CD4-positive, alpha-beta memory T cell (primary cell): ENCODE measurements at regions not wholly inside any gene's neighbourhood (a gene's known extent, or its start where the extent isn't known, plus 50 kb on each side); places are given as distances from the start of the nearest gene placed in this dataset.

Experiments used
- CTCF ChIA-PET: fragments of 350-600 bp; sonication (Branson Sonifier 250); formaldehyde crosslinking; loops from one replicate; lab custom pipeline; 2021; ENCODE audit warnings: inconsistent platforms; ENCODE audit not compliant: partially characterized antibody; lab: Charles Lee
- POLR2A ChIA-PET: fragments of 350-600 bp; sonication (Branson Sonifier 250); formaldehyde crosslinking; loops from one replicate; lab custom pipeline; 2021; ENCODE audit not compliant: partially characterized antibody; lab: Charles Lee
- DNase-seq, 5 donors: peaks; one replicate each; pipeline versions ENCODE4 v3.0.0 to v3.0.0-alpha.2; 2020 to 2022; ENCODE audit warnings: mixed read lengths in 1 of 5
- H3K27ac ChIP-seq: one replicate; pipeline ENCODE4 v1.7.0; 2013; ENCODE audit warnings: low read depth, low read length
- H3K27me3 ChIP-seq: 2 replicates; pipeline ENCODE4 v1.7.0; 2013; ENCODE audit warnings: mild to moderate bottlenecking, low read length, moderate library complexity; ENCODE audit not compliant: insufficient read depth
- H3K36me3 ChIP-seq: 2 replicates; pipeline ENCODE4 v1.7.0; 2013; ENCODE audit warnings: mild to moderate bottlenecking, low read length, moderate library complexity; ENCODE audit not compliant: insufficient read depth
- H3K4me1 ChIP-seq: 2 replicates; pipeline ENCODE4 v1.7.0; 2013; ENCODE audit warnings: mild to moderate bottlenecking, low read length, moderate library complexity; ENCODE audit not compliant: insufficient read depth
- H3K4me3 ChIP-seq, 2 donors: one replicate each; pipeline ENCODE4 v1.7.0; 2013; ENCODE audit warnings: low read length in 2 of 2, mild to moderate bottlenecking in 1 of 2
- H3K9me3 ChIP-seq, 2 donors: one replicate each; pipeline ENCODE4 v1.7.0; 2013; ENCODE audit warnings: low read length in 2 of 2, control low read depth in 1 of 2; ENCODE audit not compliant: control insufficient read depth in 1 of 2
- H3K27ac Mint-ChIP-seq, 7 donors: one replicate each; pipeline ENCODE4 v1.8.0; 2020 to 2021; ENCODE audit warnings: mixed read lengths in 7 of 7, mild to moderate bottlenecking in 6 of 7, inconsistent platforms in 3 of 7, moderate library complexity in 3 of 7
- H3K27me3 Mint-ChIP-seq, 2 donors: one replicate each; pipeline ENCODE4 v1.8.0; 2020 to 2021; ENCODE audit warnings: mixed read lengths in 2 of 2
- H3K36me3 Mint-ChIP-seq, 2 donors: one replicate each; pipeline ENCODE4 v1.8.0; 2020 to 2021; ENCODE audit warnings: mixed read lengths in 2 of 2, inconsistent platforms in 1 of 2, mild to moderate bottlenecking in 1 of 2
- H3K4me1 Mint-ChIP-seq, 4 donors: one replicate each; pipeline ENCODE4 v1.8.0; 2020 to 2021; ENCODE audit warnings: mixed read lengths in 4 of 4, mild to moderate bottlenecking in 1 of 4
- H3K4me3 Mint-ChIP-seq, 8 donors: one replicate each; pipeline ENCODE4 v1.8.0; 2020 to 2021; ENCODE audit warnings: mixed read lengths in 8 of 8, mild to moderate bottlenecking in 7 of 8, moderate library complexity in 6 of 8, inconsistent platforms in 3 of 8
- H3K9me3 Mint-ChIP-seq, 8 donors: one replicate each; pipeline ENCODE4 v1.8.0; 2020 to 2021; ENCODE audit warnings: mixed read lengths in 8 of 8, mild to moderate bottlenecking in 5 of 8, inconsistent platforms in 3 of 8, moderate library complexity in 1 of 8
- intact Hi-C: fragments of 100-400 bp; cut with micrococcal nuclease; formaldehyde crosslinking; loops from one replicate; pipeline ENCODE4 v1.15.1; 2023

DNA sequence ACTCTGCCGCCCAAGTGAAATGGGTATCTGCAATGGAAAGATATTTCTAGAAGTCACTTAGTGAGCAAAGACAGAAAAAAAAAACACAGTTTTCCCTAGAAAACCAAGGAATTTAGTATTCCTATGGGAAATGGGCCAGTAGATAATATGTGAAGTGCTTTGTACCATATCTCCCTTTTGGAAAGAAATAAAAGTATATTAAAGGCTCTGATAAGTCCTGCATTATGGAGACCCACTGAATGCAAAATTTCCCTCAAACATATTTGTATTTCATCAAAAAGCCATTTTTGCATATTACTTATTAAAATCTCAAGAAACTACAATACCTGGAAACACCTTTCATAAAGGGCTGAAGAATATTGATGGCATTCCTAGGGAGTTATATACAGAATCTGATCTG is 51.6 kb upstream of the DYNLRB2 start:
- POLR2A ChIA-PET, result no interaction called here
- peaks cover 0 to 3% (median 0%) of the 10 kb centered on the region in 8 donors for H3K9me3 Mint-ChIP-seq
- CTCF ChIA-PET, result no interaction called here
- H3K27ac ChIP-seq, result no peak overlapping the region
- intact Hi-C loops, result no loop called here
- H3K4me3 ChIP-seq, result no peak overlapping the region
- no peaks in the 10 kb centered on the region for H3K4me1 ChIP-seq
- H3K4me3 Mint-ChIP-seq, result no peak overlapping the region
- no peaks in the 10 kb centered on the region for H3K4me1 Mint-ChIP-seq
- no peaks in the 10 kb centered on the region for H3K36me3 Mint-ChIP-seq
- H3K27me3 ChIP-seq, result no peaks in the 10 kb centered on the region
- no peaks in the 10 kb centered on the region for H3K36me3 ChIP-seq
- H3K9me3 ChIP-seq, result no peaks in the 10 kb centered on the region
- peaks cover 15 to 17% of the 10 kb centered on the region in 2 donors for H3K27me3 Mint-ChIP-seq
- H3K27ac Mint-ChIP-seq, result no peak overlapping the region
- no peak for DNase-seq

DNA sequence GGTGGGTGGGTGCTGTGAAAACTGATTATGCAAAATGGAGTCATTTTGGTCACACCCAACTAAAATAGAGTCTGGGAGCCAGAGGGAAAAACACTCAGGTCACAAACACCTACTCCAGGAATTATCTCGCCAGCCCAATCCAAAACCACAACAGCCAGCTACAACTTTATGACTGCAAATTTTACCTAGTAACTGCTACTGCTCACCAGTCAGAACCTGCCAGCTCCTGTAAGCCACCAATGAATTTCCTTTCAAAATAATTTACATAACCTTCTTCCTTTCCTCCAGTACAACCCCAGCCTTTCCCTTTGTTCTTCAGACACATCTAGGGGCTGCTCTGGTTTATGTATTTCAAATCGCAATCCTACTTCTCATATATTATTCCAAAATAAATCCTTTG is 52.6 kb upstream of the DYNLRB2 start:
- Mint-ChIP-seq H3K9me3 (peaks cover 0 to 3% (median 0%) of the 10 kb centered on the region in 8 donors), H3K4me1 (no peaks in the 10 kb centered on the region), H3K27ac (no peak overlapping the region), H3K36me3 (no peaks in the 10 kb centered on the region), H3K27me3 (peaks cover 15 to 19% of the 10 kb centered on the region in 2 donors), H3K4me3 (no peak overlapping the region)
- POLR2A ChIA-PET, result no interaction called here
- no peak for DNase-seq
- Histone ChIP-seq H3K27me3 (no peaks in the 10 kb centered on the region), H3K4me1 (no peaks in the 10 kb centered on the region), H3K9me3 (no peaks in the 10 kb centered on the region), H3K4me3 (no peak overlapping the region), H3K27ac (no peak overlapping the region), H3K36me3 (no peaks in the 10 kb centered on the region)
- CTCF ChIA-PET, result no interaction called here
- intact Hi-C loops, result no loop called here

DNA sequence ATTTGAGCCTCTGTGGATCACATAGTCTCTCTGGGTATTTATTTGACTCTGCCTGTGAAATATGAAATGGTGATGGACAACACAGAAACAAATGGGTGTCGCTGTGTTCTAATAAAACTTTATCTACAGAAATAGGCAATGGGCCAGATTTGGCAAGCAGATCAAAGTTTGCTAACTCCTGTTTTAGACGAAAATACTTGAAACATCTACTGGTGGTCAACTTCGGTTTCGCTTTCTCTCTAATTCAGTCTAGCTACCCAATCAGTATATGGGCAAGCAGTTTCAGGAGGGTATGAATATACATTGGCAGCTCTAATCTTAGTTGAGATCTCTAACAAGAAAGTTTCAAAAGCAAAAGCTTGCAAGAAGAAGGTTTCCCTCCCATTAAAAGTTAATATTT is 60.1 kb upstream of the DYNLRB2 start:
- Histone ChIP-seq H3K4me3 (no peak overlapping the region), H3K4me1 (no peaks in the 10 kb centered on the region), H3K9me3 (no peaks in the 10 kb centered on the region), H3K36me3 (no peaks in the 10 kb centered on the region), H3K27ac (no peak overlapping the region), H3K27me3 (no peaks in the 10 kb centered on the region)
- no peaks in the 10 kb centered on the region for H3K9me3 Mint-ChIP-seq
- ChIA-PET POLR2A (no interaction called here), CTCF (interaction anchor here (1.8 kb wide), 1 partner anchor 14 kb away, joined by 6 read pairs; no protein-coding TSS in a partner anchor)
- no peak for DNase-seq
- intact Hi-C loops, result no loop called here
- H3K36me3 Mint-ChIP-seq, result no peaks in the 10 kb centered on the region
- peaks cover 6 to 16% of the 10 kb centered on the region in 2 donors for H3K27me3 Mint-ChIP-seq
- H3K4me1 Mint-ChIP-seq, result peaks cover 0 to 3% (median under 1%) of the 10 kb centered on the region in 4 donors
- no peak overlapping the region for H3K27ac Mint-ChIP-seq
- H3K4me3 Mint-ChIP-seq, result no peak overlapping the region

DNA sequence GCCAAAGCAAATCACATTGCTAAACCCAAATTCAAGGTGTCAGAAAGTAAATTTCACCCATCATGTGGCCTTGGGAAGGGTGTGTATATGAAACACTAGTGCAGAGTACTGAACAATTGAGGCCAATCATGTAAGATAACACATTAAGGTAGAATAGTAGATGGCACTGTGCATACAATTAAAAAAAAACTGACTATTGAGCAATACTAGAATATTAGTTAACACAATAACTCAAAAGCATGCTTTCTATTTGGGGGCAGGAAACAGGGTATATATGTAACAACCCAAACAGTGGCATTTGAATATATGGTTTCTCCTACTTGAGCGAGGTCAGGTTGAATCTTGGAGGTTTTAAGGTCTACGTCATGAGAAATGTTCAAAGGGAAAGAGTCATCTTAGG is 63.0 kb upstream of the DYNLRB2 start:
- no peak overlapping the region for H3K27ac Mint-ChIP-seq

DNA sequence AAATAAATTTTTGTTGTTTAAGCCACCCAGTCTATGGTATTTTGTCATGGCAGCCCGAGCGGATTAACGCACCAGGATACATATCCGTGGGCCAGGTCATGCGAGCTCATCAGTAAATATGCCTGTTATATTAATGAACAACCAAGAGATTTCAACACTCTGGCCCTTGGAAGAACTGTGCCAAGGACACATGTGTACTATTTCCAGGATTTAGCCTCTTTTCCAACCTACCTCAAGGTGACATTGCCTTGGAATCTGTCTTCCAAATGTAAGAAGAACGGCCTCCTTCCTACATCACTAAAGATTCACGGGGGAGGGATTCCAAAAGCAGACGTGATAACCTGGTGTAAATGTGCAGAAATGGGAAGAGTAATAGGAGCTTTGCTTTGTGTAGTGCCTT is 72.8 kb upstream of the DYNLRB2 start:
- no peak overlapping the region for H3K27ac Mint-ChIP-seq
- Histone ChIP-seq H3K36me3 (no peaks in the 10 kb centered on the region), H3K27ac (no peak overlapping the region), H3K27me3 (no peaks in the 10 kb centered on the region), H3K4me3 (no peak overlapping the region), H3K9me3 (no peaks in the 10 kb centered on the region), H3K4me1 (peaks cover 5% of the 10 kb centered on the region)
- POLR2A ChIA-PET, result no interaction called here
- intact Hi-C loops, result no loop called here
- no peaks in the 10 kb centered on the region for H3K36me3 Mint-ChIP-seq
- H3K4me3 Mint-ChIP-seq, result no peak overlapping the region
- DNase-seq, result no peak
- peaks cover 0 to 4% (median 4%) of the 10 kb centered on the region in 4 donors for H3K4me1 Mint-ChIP-seq
- no peaks in the 10 kb centered on the region for H3K9me3 Mint-ChIP-seq
- peaks cover 17 to 21% of the 10 kb centered on the region in 2 donors for H3K27me3 Mint-ChIP-seq
- CTCF ChIA-PET, result interaction anchor here (0.7 kb wide), 1 partner anchor 1235 kb away, joined by 3 read pairs; no protein-coding TSS in a partner anchor

More for the DNA sequence above, 63.0 kb upstream of the DYNLRB2 start:
- CTCF ChIA-PET, result interaction anchor here (0.6 kb wide), 1 partner anchor 11 kb away, joined by 4 read pairs; no protein-coding TSS in a partner anchor
- Mint-ChIP-seq H3K27me3 (peaks cover 3 to 15% of the 10 kb centered on the region in 2 donors), H3K4me1 (peaks cover 0 to 3% (median under 1%) of the 10 kb centered on the region in 4 donors), H3K4me3 (no peak overlapping the region), H3K36me3 (no peaks in the 10 kb centered on the region), H3K9me3 (no peaks in the 10 kb centered on the region)
- POLR2A ChIA-PET, result no interaction called here
- Histone ChIP-seq H3K9me3 (no peaks in the 10 kb centered on the region), H3K27me3 (no peaks in the 10 kb centered on the region), H3K4me3 (no peak overlapping the region), H3K36me3 (no peaks in the 10 kb centered on the region), H3K27ac (no peak overlapping the region), H3K4me1 (no peaks in the 10 kb centered on the region)
- DNase-seq, result no peak
- intact Hi-C loops, result no loop called here

DNA sequence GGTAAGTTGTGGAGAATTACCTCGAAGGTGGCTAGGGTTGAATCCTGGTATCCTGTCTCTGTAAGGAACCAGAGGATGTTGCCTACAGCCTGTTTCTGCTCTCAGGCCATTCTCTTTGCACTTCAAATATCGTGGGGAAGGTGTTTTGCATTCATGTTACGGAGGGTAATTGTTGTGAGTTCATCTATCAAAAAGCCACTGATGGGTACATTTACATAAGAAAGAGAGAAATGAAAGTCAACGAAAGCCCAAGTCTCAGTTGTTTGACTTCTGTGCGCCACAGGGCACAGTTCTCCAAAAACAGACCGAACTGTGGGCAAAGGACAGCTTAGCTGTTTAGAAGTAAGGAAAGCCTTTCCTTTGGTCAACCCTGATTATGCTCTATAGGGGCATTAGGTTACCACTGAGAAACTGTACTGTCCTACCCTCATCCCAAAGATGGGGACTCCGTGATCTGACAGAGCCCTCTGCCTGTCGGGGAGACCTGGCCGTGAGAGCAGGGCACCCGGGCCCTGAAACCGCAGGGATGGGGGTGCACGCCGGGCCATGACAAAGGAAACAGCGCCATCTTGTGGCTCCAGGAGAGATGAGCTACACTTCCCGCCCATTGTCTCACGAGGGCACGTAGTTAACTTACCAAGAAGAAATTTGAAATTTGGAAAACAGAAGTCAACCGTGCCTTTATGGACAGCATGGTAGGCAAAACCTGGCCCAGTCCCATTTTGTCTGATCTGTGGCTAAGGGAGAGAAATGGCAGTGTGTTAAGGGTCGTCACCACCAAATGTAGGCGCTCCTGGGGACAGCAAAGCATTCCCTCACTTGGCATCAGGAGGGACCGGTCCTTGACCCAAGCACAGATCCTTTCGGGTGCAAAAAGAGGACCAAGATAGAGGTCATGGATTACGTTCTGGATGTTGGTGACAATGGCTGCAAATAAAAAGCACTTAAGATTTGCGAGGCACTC is 74.5 kb upstream of the DYNLRB2 start:
- peak overlapping the region in 1 of 8 donors; percentile 18 for H3K4me3 Mint-ChIP-seq
- peak; percentile 32 to 57 (median 53) for DNase-seq
- POLR2A ChIA-PET, result no interaction called here
- intact Hi-C loops, result loop anchor here (2.0 kb wide), 1 partner anchor 1964 kb away; no protein-coding TSS in a partner anchor
- no peaks in the 10 kb centered on the region for H3K36me3 Mint-ChIP-seq
- H3K9me3 Mint-ChIP-seq, result no peaks in the 10 kb centered on the region
- H3K4me3 ChIP-seq, result no peak overlapping the region
- H3K36me3 ChIP-seq, result no peaks in the 10 kb centered on the region
- CTCF ChIA-PET, result interaction anchor here (0.6 to 1.3 kb wide), 11 partner anchors 8 to 1761 kb away, joined by 3 to 6 read pairs (median 5); no protein-coding TSS in a partner anchor
- H3K9me3 ChIP-seq, result no peaks in the 10 kb centered on the region
- no peaks in the 10 kb centered on the region for H3K27me3 ChIP-seq
- no peak overlapping the region for H3K27ac ChIP-seq
- peaks cover 0 to 4% (median 4%) of the 10 kb centered on the region in 4 donors for H3K4me1 Mint-ChIP-seq
- H3K4me1 ChIP-seq, result peaks cover 5% of the 10 kb centered on the region
- H3K27me3 Mint-ChIP-seq, result peaks cover 13 to 20% of the 10 kb centered on the region in 2 donors
- no peak overlapping the region for H3K27ac Mint-ChIP-seq

DNA sequence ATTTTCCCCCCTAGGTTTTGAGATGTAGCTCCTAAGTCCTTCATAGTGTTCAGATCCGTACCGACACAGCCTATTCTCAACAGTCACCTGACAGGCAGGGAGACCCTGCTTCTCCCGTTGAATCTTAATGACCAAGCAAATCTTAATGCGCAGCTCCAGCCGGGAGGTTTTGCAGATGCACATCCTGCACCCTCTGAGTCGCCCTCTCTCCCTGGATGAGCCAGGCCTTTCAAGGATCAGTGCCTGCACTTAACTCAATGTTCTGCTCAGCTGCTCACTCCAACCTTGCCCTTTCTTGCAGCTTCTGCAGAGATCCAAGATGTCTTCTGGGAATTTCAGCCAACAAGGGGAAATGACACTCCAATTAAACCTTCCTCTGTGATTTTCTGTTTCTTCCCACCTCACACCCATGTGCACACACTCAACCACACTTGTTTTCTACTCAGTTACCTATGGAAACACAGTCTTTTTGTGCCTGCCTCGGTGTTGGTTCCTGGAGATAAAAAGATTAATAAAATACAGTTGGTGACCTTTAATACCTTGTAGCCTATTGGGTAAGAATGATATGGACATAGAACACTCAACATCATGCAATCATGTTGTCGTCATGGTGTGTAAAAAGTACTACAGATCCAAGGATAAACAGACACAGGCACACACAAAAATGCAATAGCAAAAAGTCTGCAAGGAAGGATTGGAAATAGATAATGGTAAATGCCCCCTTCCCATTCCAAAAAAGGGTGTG is 76.9 kb upstream of the DYNLRB2 start:
- intact Hi-C loops, result no loop called here
- H3K4me1 ChIP-seq, result peaks cover 5% of the 10 kb centered on the region
- POLR2A ChIA-PET, result no interaction called here
- no peak overlapping the region for H3K27ac ChIP-seq
- Mint-ChIP-seq H3K9me3 (no peaks in the 10 kb centered on the region), H3K36me3 (no peaks in the 10 kb centered on the region), H3K27ac (no peak overlapping the region), H3K4me3 (no peak overlapping the region), H3K27me3 (peaks cover 10 to 14% of the 10 kb centered on the region in 2 donors), H3K4me1 (peaks cover 0 to 4% (median 4%) of the 10 kb centered on the region in 4 donors)
- CTCF ChIA-PET, result no interaction called here
- H3K27me3 ChIP-seq, result no peaks in the 10 kb centered on the region
- no peaks in the 10 kb centered on the region for H3K36me3 ChIP-seq
- H3K4me3 ChIP-seq, result no peak overlapping the region
- H3K9me3 ChIP-seq, result no peaks in the 10 kb centered on the region
- DNase-seq, result no peak
